Lung (tissue), 11 donors: ENCODE measurements at regions not wholly inside any gene's neighbourhood (a gene's known extent, or its start where the extent isn't known, plus 50 kb on each side); places are given as distances from the start of the nearest gene placed in this dataset.

Experiments used
- ATAC-seq: fragments of 200-7000 bp; cut with Tn5 transposase; one replicate; pipeline ENCODE4 v1.9.1; 2020; ENCODE audit warnings: moderate number of reproducible peaks; ENCODE audit not compliant: insufficient read depth, low FRiP score
- DNase-seq, 3 donors: peaks; one replicate each; pipeline ENCODE4 v3.0.0-alpha.2; 2013 to 2017
- H3K27ac ChIP-seq, 2 donors: one replicate each; pipeline ENCODE4 v1.5.1; 2013; ENCODE audit warnings: mild to moderate bottlenecking in 2 of 2, moderate library complexity in 2 of 2, control low read depth in 1 of 2, inconsistent platforms in 1 of 2, low read depth in 1 of 2, low read length in 1 of 2
- H3K27me3 ChIP-seq, 3 donors: one replicate each; pipeline ENCODE4 v1.5.1; 2013; ENCODE audit warnings: low read length in 2 of 3; ENCODE audit not compliant: control insufficient read depth in 3 of 3, insufficient read depth in 3 of 3
- H3K36me3 ChIP-seq, 4 donors: one replicate each; pipeline ENCODE4 v1.5.1; 2013; ENCODE audit warnings: low read length in 4 of 4, mild to moderate bottlenecking in 1 of 4, moderate library complexity in 1 of 4; ENCODE audit not compliant: control insufficient read depth in 4 of 4, insufficient read depth in 4 of 4
- H3K4me1 ChIP-seq, 5 donors: one replicate each; pipeline ENCODE4 v1.5.1; 2013; ENCODE audit warnings: low read length in 5 of 5, mild to moderate bottlenecking in 2 of 5, moderate library complexity in 1 of 5; ENCODE audit not compliant: control insufficient read depth in 5 of 5, insufficient read depth in 5 of 5
- H3K4me3 ChIP-seq: one replicate; pipeline ENCODE4 v1.5.1; 2013; ENCODE audit warnings: mild to moderate bottlenecking, control low read depth, moderate library complexity
- H3K9ac ChIP-seq, 2 donors: one replicate each; pipeline ENCODE4 v1.5.1; 2013; ENCODE audit warnings: low read length in 2 of 2, control low read depth in 1 of 2; ENCODE audit not compliant: insufficient read depth in 1 of 2
- H3K9me3 ChIP-seq, 4 donors: one replicate each; pipeline ENCODE4 v1.5.1; 2013; ENCODE audit warnings: low read length in 3 of 4, mild to moderate bottlenecking in 1 of 4, moderate library complexity in 1 of 4; ENCODE audit not compliant: control insufficient read depth in 4 of 4, insufficient read depth in 3 of 4
- WGBS, 2 donors: extraction: QIAGEN DNeasy Blood & Tissue Kit; methylation state at CpG; one replicate each; pipeline ENCODE4 v1.1.7; 2013; 5-methylcytosine and 5-hydroxymethylcytosine counted together
- TF ChIP-seq, protein P1 (sequence below): IDR thresholded peaks from 2 replicates; pipeline ENCODE4 v1.5.1; 2012; ENCODE audit warnings: mild to moderate bottlenecking; ENCODE audit errors: control extremely low read depth, extremely low read depth
- donor health status: control.
- donor health status: control.
- donor health status: Bipolar disorder and iron deficiency.
- donor health status: healthy.
- donor health status: DM: yes; HTN: yes; CAD: no.

DNA sequence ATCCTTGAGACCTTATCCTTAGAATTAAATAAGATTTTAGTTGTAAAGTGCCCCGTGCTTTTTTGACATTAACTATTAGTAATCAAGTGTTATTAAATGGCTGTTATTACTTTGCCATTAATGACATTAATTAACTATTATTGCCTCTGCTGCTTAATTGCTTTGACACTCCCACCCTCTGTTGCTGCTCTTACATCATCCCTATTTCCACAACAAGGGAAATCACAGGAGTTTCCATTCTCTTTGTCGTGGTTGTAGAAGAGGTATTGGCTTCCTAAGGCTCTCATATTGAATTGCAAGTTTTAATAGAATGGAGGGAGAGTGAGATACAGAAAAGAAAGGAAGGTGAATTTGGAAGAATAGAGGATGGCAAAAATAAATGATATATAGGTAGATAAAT is 545.8 kb downstream of the MMUT start:
- Histone ChIP-seq H3K27me3 (no peaks in the 10 kb centered on the region), H3K9me3 (peaks cover 0 to 3% (median 0%) of the 10 kb centered on the region in 4 donors), H3K9ac (no peak overlapping the region), H3K4me3 (no peak overlapping the region), H3K27ac (no peak overlapping the region), H3K4me1 (no peaks in the 10 kb centered on the region), H3K36me3 (no peaks in the 10 kb centered on the region)
- 60 to 67% methylated on average over 2 of the region's 2 CpGs for WGBS, 2 donors
- ATAC-seq (no peak), DNase-seq (no peak)
- TF ChIP-seq, protein P1, sequence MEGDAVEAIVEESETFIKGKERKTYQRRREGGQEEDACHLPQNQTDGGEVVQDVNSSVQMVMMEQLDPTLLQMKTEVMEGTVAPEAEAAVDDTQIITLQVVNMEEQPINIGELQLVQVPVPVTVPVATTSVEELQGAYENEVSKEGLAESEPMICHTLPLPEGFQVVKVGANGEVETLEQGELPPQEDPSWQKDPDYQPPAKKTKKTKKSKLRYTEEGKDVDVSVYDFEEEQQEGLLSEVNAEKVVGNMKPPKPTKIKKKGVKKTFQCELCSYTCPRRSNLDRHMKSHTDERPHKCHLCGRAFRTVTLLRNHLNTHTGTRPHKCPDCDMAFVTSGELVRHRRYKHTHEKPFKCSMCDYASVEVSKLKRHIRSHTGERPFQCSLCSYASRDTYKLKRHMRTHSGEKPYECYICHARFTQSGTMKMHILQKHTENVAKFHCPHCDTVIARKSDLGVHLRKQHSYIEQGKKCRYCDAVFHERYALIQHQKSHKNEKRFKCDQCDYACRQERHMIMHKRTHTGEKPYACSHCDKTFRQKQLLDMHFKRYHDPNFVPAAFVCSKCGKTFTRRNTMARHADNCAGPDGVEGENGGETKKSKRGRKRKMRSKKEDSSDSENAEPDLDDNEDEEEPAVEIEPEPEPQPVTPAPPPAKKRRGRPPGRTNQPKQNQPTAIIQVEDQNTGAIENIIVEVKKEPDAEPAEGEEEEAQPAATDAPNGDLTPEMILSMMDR = no peak

GRCh38 chr6:48916607-48917006 is 546.4 kb downstream of the MMUT start:
- Histone ChIP-seq H3K36me3 (no peaks in the 10 kb centered on the region), H3K4me1 (no peaks in the 10 kb centered on the region), H3K27ac (no peak overlapping the region), H3K4me3 (no peak overlapping the region), H3K9ac (no peak overlapping the region), H3K9me3 (peaks cover 0 to 3% (median 0%) of the 10 kb centered on the region in 4 donors), H3K27me3 (no peaks in the 10 kb centered on the region)
- ATAC-seq (no peak), DNase-seq (no peak)
- TF ChIP-seq, protein P1 = no peak

DNA sequence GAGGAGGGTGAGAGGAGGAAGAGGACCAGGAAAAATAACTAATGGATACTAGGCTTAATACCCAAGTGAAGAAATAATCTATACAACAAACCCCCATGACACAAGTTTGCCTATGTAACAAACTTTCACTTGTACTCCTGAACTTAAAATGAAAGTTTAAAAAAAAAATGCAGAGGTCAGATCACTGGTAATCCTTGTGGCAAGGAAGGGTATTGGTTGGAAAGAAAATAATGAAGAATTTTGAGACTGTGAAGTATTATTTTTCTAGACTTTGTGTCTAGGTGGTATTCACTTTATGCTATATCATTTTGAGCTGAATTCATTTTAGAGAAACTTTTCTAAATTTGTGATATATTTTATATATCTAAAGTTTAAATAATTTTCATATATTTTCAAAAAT is 547.5 kb downstream of the MMUT start:
- Histone ChIP-seq H3K4me1 (no peaks in the 10 kb centered on the region), H3K27me3 (no peaks in the 10 kb centered on the region), H3K9ac (no peak overlapping the region), H3K9me3 (peaks cover 0 to 3% (median 0%) of the 10 kb centered on the region in 4 donors), H3K4me3 (no peak overlapping the region), H3K27ac (no peak overlapping the region), H3K36me3 (no peaks in the 10 kb centered on the region)
- ATAC-seq (no peak), DNase-seq (no peak)
- TF ChIP-seq, protein P1 = no peak

- H3K27ac ChIP-seq = no peak overlapping the region
- 86 to 93% methylated on average over 2 of the region's 2 CpGs for WGBS, 2 donors
These were observed 550.5 kb downstream of the MMUT start for GRCh38 chr6:48912503-48912902.

More at GRCh38 chr6:48912503-48912902, 550.5 kb downstream of the MMUT start:
- no peak for ATAC-seq
- no peak overlapping the region for H3K4me3 ChIP-seq
- H3K4me1 ChIP-seq = no peaks in the 10 kb centered on the region
- no peaks in the 10 kb centered on the region for H3K9me3 ChIP-seq
- no peak for DNase-seq
- no peaks in the 10 kb centered on the region for H3K27me3 ChIP-seq
- TF ChIP-seq, protein P1 = no peak
- no peak overlapping the region for H3K9ac ChIP-seq
- H3K36me3 ChIP-seq = no peaks in the 10 kb centered on the region
